HG02870 (cell line): ENCODE measurements at regions not wholly inside any gene's neighbourhood (a gene's known extent, or its start where the extent isn't known, plus 50 kb on each side); places are given as distances from the start of the nearest gene placed in this dataset.
"Not testable (repeated sequence)": the region's sequence is repeated elsewhere in the genome, so short reads cannot be mapped to it uniquely, and the experiment has no call there.

Experiments used
- ATAC-seq: cut with Tn5 transposase; IDR thresholded peaks from one replicate; pipeline ENCODE4 v1.9.1; 2021; ENCODE audit warnings: mild to moderate bottlenecking, moderate library complexity; ENCODE audit not compliant: unreplicated experiment

- no peak for ATAC-seq
Observed at GRCh38 chr5:107017616-107018015, 653.1 kb downstream of the EFNA5 start.

DNA sequence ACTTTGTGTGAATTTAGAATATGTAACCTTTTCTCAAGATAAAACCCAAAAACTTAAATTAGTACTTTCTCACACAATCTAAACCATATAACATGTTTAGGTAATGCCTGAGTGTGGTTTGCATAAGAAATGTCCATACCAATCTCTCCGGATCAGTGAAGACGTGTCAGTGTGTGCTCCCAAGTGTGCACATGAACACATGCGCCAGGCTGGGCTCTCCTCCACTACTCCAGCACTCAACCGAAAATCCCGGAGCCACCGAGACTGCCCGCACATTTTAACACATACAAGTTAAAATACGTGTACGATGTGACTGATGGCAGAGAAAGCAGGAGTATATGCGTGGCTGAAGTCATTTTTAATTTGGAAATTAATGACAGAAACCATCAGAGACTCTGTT is 658.4 kb downstream of the EFNA5 start:
- ATAC-seq, result no peak

DNA sequence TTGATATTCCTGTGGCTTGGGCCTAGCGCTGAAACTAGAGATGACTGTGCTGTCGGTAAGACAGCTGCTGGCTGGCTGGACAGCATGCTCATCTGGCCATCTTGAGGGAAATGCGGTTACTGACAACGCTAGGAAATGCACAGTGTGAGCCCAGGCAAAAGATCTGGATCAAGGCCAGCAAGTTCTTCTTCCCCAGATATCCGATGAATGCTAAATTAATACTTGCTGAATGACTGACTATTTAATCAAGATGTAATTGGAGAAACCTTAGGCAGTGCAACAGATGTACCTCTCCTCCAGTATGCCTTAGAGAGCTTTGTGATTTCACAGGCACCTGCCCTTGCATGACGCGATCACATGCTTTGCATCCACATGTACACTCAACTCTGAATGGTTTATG is 659.1 kb downstream of the EFNA5 start:
- no peak for ATAC-seq

- ATAC-seq, result no peak
Observed at GRCh38 chr5:107010060-107010459, 660.7 kb downstream of the EFNA5 start.

GRCh38 chr5:107005653-107006052 is 665.1 kb downstream of the EFNA5 start:
- ATAC-seq, result no peak

DNA sequence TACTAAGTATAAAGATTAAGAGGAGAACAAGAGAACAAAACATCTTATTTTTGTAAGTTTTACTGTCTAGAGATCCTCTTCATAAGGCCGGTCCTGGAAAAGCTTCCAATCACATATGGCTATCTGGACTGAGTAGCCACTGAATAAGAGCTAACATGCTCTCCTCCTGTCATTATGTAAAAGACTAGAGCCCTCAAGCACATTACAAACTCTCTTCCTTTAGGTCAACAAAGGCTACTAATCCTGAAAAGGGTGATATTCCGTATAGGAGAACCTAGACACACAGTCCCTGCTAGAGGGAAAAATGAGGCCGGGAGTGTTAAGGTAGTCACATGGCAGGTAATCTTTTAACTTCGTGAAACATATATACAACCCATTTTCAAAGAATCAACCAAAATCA is 665.6 kb downstream of the EFNA5 start:
- ATAC-seq, result no peak

- no peak for ATAC-seq
Observed at GRCh38 chr5:107002115-107002514, 668.6 kb downstream of the EFNA5 start.

DNA sequence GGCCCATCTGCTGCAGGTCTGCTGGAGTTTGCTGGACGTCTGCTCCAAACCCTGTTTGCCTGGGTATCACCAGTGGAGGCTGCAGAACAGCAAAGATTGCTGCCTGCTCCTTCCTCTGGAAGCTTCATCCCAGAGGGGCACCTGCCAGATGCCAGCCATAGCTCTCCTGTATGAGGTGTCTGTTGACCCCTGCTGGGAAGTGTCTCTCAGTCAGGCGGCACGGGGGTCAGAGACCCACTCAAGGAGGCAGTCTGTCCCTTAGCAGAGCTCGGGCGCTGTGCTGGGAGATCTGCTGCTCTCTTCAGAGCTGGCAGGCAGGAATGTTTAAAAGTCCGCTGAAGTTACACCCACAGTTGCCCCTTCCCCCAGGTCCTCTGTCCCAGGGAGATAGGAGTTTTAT is 671.2 kb downstream of the EFNA5 start:
- ATAC-seq, result not testable (repeated sequence)

GRCh38 chr5:106986006-106986405 is 684.7 kb downstream of the EFNA5 start:
- no peak for ATAC-seq

- no peak for ATAC-seq
Observed at GRCh38 chr5:106985174-106985573, 685.6 kb downstream of the EFNA5 start.

GRCh38 chr5:106979178-106979577 is 691.6 kb downstream of the EFNA5 start:
- ATAC-seq, result not testable (repeated sequence)

GRCh38 chr5:106978582-106979165 is 692.1 kb downstream of the EFNA5 start:
- ATAC-seq, result not testable (repeated sequence)

GRCh38 chr5:106976363-106976762 is 694.4 kb downstream of the EFNA5 start:
- ATAC-seq, result no peak

DNA sequence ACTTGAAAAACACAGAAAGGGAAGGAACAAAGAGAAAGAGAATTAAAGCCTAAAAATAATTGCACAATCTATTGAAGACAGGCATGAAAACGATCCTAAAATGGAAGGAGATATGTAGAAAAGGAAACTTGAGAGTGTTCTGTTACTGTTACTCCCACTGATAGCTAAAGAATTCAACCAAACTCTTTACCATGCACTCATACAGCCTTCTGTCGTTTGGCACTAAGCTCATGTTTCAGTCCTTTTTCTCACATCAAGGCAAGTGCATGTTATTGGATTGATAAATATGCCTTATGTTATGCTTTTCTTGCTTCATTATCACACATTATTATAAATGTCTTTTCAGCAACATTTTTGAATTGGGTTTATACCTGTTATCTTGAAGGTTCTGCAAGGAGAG is 696.5 kb downstream of the EFNA5 start:
- no peak for ATAC-seq

DNA sequence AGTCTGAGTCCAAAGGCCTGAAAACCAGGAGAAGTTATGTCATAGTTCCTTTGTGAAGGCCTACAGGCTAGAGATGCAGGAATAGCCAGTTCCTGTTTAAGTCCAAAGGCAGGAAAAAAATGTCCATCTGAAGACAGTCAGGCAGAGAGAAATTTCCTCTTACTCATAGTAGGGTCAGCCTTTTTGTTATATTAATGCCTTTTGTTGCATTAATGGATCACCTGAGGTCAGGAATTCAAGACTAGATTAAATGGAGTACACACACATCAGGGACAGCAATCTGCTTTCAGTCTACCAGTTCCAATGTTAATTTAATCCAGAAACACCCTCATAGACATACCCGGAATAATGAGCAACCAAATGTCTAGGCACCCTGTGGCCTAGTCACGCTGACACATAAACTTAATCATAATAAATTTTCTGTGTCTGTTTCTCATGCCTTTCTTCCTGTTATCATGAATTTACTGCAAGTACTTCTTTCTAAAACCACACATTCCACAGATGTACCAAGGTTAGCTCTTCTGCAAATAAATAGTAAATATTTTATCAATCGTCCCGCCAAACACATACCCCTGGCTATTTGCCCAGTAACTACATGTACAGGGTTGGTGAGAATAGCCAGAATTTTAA is 703.9 kb downstream of the EFNA5 start:
- no peak for ATAC-seq

GRCh38 chr5:106964132-106964531 is 706.6 kb downstream of the EFNA5 start:
- no peak for ATAC-seq

DNA sequence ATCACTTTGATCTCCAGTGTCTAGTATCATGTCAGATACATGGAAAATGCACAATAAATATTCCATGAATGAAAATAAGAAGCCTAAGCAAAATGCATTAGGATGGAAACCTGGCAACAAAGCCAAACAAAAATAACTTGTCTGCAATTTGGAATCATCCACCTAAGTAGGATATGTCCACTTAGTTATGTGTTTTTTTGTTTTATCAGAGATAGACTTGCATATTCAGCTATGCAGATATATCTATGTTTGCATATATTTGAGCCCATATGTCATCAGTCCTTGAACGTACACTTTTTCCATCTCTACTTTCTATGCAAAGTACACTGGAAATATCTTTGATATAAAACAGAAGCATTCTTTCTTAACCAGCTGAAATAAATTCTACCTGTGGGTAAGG is 707.1 kb downstream of the EFNA5 start:
- ATAC-seq, result no peak

DNA sequence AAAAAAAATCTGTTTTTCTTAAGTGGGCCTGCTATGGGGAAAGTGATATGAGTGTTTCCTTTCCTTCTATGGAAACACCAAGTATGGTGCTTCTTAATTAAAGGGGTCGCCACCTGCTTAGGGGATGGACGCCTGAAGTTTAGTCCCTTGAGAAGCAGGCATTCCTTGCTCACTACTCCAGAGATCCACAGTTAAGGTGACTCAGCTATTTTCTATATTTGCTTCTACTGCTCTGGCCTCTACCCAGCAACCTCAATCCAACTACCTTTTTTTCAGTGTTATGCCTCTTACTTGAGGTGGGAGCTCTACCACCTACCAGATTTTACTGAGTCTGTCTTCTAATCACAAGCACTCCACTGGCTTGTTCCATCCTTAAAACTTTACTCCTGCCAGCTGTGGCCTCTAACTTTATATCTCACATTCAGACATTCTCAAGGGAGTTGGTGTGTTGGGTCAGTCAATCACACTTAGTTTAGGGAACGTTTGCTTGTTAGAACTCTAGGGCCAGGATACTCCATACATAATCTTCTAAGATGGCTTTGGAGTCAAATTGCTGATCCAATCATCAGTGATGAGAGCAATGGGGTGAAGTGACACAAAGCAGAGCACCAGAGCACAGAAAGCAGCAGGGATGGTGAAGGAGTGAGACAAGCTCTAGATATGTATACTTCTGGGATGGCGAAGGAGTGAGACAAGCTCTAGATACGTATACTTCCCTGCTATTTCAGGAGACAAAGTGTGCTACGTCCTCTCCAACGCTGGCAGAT is 708.1 kb downstream of the EFNA5 start:
- no peak for ATAC-seq

DNA sequence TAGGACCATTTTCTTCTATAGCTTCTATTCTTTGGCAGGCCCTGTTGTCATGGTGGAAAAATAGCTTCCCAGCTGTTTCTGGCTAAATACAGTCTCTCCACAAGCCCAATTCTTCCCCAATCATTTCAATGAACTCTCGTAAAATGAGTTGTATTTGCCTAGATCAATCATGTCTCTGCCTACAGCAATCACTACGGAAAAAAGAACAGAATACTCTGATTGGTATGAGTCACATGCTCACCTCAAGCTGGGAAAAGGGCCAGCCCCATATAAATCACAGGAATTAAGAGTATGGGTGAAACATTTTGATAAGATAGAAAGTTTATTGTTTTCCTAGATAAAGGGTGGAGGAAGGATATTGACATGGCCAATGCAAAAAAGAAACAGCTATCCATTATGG is 711.4 kb downstream of the EFNA5 start:
- ATAC-seq, result no peak

- ATAC-seq, result no peak
Observed at GRCh38 chr5:106957336-106957735, 713.4 kb downstream of the EFNA5 start.

- no peak for ATAC-seq
Observed at GRCh38 chr5:106956886-106957285, 713.9 kb downstream of the EFNA5 start.

GRCh38 chr5:106956187-106956586 is 714.5 kb downstream of the EFNA5 start:
- ATAC-seq, result no peak
